ENCODE measurements at regions not wholly inside any gene's neighbourhood (a gene's known extent, or its start where the extent isn't known, plus 50 kb on each side); places are given as distances from the start of the nearest gene placed in this dataset.

GRCh38 chr10:28781296-28781695 is 104.0 kb downstream of the BAMBI start:
- TF ChIP-seq POLR2A (IDR thresholded peaks at IDR 0.05) (no peak), EP300 (IDR thresholded peaks at IDR 0.05) (no peak)
- TF ChIP-seq, protein P1, sequence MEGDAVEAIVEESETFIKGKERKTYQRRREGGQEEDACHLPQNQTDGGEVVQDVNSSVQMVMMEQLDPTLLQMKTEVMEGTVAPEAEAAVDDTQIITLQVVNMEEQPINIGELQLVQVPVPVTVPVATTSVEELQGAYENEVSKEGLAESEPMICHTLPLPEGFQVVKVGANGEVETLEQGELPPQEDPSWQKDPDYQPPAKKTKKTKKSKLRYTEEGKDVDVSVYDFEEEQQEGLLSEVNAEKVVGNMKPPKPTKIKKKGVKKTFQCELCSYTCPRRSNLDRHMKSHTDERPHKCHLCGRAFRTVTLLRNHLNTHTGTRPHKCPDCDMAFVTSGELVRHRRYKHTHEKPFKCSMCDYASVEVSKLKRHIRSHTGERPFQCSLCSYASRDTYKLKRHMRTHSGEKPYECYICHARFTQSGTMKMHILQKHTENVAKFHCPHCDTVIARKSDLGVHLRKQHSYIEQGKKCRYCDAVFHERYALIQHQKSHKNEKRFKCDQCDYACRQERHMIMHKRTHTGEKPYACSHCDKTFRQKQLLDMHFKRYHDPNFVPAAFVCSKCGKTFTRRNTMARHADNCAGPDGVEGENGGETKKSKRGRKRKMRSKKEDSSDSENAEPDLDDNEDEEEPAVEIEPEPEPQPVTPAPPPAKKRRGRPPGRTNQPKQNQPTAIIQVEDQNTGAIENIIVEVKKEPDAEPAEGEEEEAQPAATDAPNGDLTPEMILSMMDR (IDR thresholded peaks at IDR 0.05) = no peak
